Transverse colon (tissue), 3 donors: ENCODE measurements at regions not wholly inside any gene's neighbourhood (a gene's known extent, or its start where the extent isn't known, plus 50 kb on each side); places are given as distances from the start of the nearest gene placed in this dataset.

Source experiments
- CTCF ChIP-seq, 5 experiments: fragments of 200-600 bp in 3 of 5; fragments of 450-650 bp in 2 of 5; sonication (generic) in 3 of 5; IDR thresholded peaks; 1 replicate in 2 of 5; 2 replicates in 3 of 5; pipeline ENCODE4 v1.5.1; 2016 to 2017; ENCODE audit warnings: antibody characterized with exemption in 5 of 5, inconsistent platforms in 3 of 5, mild to moderate bottlenecking in 2 of 5, moderate library complexity in 1 of 5
- EP300 ChIP-seq: sonication (generic); formaldehyde crosslinking; IDR thresholded peaks from one replicate; pipeline ENCODE4 v1.6.1; 2017; ENCODE audit warnings: antibody characterized with exemption, low read depth
- POLR2A ChIP-seq: fragments of 450-650 bp; IDR thresholded peaks from one replicate; pipeline ENCODE4 v1.6.1; 2016; ENCODE audit warnings: antibody characterized with exemption, mild to moderate bottlenecking, moderate library complexity

- no peak for TF ChIP-seq CTCF (IDR thresholded peaks at IDR 0.05)
- peak; percentile 25 for TF ChIP-seq EP300
- TF ChIP-seq POLR2A, result no peak
These were observed 101.1 kb upstream of the JUN start for GRCh38 chr1:58884706-58885661.
